ENCODE measurements at regions not wholly inside any gene's neighbourhood (a gene's known extent, or its start where the extent isn't known, plus 50 kb on each side); places are given as distances from the start of the nearest gene placed in this dataset.
"Not testable (repeated sequence)": the region's sequence is repeated elsewhere in the genome, so short reads cannot be mapped to it uniquely, and the experiment has no call there.

DNA sequence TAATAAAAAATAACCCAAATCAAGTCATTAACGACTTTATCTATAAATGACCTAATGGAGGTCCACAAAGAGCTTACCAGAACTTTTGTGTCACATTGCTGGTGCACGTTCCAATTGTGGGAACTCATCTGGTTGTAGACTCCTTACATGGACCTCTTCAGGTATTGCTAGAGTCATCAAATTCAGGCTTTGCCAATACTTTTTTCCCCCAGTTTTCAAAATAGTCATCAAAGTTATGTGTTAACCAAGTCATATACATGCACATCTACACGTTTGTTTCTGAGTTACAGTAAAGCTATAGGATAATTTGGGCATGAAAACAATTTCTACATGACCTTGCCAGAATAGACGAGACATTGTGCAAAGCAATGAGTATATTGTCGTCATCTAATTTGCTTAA is 76.2 kb upstream of the ADAMTS18 start:
- H3K4me3 ChIP-seq, result no peak overlapping the region
- TF ChIP-seq, protein P1, sequence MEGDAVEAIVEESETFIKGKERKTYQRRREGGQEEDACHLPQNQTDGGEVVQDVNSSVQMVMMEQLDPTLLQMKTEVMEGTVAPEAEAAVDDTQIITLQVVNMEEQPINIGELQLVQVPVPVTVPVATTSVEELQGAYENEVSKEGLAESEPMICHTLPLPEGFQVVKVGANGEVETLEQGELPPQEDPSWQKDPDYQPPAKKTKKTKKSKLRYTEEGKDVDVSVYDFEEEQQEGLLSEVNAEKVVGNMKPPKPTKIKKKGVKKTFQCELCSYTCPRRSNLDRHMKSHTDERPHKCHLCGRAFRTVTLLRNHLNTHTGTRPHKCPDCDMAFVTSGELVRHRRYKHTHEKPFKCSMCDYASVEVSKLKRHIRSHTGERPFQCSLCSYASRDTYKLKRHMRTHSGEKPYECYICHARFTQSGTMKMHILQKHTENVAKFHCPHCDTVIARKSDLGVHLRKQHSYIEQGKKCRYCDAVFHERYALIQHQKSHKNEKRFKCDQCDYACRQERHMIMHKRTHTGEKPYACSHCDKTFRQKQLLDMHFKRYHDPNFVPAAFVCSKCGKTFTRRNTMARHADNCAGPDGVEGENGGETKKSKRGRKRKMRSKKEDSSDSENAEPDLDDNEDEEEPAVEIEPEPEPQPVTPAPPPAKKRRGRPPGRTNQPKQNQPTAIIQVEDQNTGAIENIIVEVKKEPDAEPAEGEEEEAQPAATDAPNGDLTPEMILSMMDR (IDR thresholded peaks at IDR 0.05), result no peak
- no peak for TF ChIP-seq POLR2A (IDR thresholded peaks at IDR 0.05)
- 39 to 50% methylated on average over 5 of the region's 5 CpGs for WGBS, 2 donors
- H3K36me3 ChIP-seq (replicated peaks in 1 of 2; ENCODE audit: insufficient read depth in 1 of 2, low read depth in 2 of 2), result no peaks in the 10 kb centered on the region
- no peak overlapping the region for H3K27ac ChIP-seq
- H3K9me3 ChIP-seq, result no peaks in the 10 kb centered on the region
- intact Hi-C loops (cut with DNase I), result no loop called here
- H3K27me3 ChIP-seq, result no peaks in the 10 kb centered on the region
- no peaks in the 10 kb centered on the region for H3K4me1 ChIP-seq
- DNase-seq, result no peak
- ATAC-seq, result no peak

DNA sequence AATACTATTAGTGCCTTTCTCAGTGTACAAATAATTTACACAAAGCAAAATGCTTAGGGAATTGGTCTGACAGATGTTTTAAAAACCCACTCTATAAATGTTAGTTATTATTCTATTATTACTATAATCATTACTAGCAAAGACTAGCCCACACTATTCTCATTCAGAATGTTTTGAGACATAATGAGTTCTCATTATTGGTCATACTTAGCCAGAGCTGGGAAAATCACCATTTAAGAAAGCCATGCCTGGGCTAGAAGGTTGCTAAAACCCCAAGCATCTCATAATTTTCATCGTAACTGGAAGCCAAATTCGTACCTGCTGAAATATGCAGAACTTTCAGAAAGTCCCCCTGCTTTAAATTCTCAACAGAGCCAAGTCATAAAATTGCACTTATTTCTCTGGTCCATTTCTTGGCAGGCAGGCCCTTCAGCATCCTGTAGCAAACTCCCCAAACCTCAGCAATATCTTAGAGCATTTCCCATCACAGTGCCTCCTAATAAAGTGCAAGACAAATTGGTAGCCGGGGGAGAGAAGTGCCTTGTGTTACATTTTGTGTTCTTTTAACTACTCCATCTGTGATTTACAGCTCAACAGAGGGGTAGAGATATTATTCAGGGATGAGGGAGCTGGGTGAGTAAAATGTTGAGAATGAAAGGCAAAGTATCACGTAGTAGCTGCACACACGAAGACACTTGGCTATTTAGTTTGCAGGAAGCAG is 79.8 kb upstream of the ADAMTS18 start:
- Histone ChIP-seq H3K27me3 (no peaks in the 10 kb centered on the region), H3K4me1 (no peaks in the 10 kb centered on the region), H3K4me3 (no peak overlapping the region), H3K9me3 (no peaks in the 10 kb centered on the region), H3K36me3 (replicated peaks in 1 of 2; ENCODE audit: insufficient read depth in 1 of 2, low read depth in 2 of 2) (no peaks in the 10 kb centered on the region), H3K27ac (no peak overlapping the region)
- ATAC-seq (no peak), DNase-seq (no peak)
- TF ChIP-seq, protein P1 (IDR thresholded peaks at IDR 0.05), result no peak
- no peak for TF ChIP-seq POLR2A (IDR thresholded peaks at IDR 0.05)
- 56 to 58% methylated on average over 5 of the region's 5 CpGs for WGBS, 2 donors
- intact Hi-C loops (cut with DNase I), result no loop called here

DNA sequence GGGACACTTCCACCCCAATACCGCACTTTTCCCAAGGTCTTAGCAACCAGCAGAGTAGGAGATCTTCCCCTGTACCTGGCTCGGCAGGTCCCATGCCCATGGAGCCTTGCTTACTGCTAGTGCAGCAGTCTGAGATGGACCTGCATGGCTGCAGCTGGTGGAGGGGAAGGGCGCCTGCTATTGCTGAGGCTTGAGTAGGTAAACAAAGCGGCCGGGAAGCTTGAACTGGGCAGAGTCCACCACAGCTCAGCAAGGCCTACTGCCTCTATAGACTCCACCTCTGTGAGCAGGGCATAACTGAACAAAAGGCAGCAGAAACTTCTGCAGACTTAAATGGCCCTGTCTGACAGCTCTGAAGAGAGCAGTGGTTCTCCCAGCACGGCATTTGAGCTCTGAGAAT is 90.4 kb upstream of the ADAMTS18 start:
- H3K4me1 ChIP-seq; ATAC-seq; intact Hi-C loops (cut with DNase I); H3K9me3 ChIP-seq; H3K4me3 ChIP-seq; H3K27me3 ChIP-seq; DNase-seq; H3K27ac ChIP-seq; H3K36me3 ChIP-seq (replicated peaks in 1 of 2; ENCODE audit: insufficient read depth in 1 of 2, low read depth in 2 of 2): not testable (repeated sequence)
- WGBS, 2 donors, result 36 to 74% methylated on average over 6 of the region's 6 CpGs

DNA sequence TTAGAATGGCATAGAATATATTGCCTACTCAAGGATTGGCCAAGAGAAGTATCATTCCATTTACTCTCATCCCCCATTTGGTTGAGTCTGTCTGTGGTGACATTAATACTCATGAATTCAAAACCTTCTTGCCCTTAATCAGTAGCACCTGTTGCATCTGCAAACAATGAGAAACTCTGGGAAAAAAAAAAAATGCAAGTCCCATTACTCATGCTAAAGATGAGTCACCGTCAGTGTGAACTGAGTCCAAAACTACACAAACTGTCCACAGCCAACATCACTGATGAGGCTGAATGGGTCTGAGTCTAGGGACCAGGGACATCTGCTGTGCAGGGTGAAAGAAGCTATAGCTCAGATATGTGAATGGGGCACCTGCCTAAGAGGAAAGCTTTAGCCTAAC is 96.9 kb upstream of the ADAMTS18 start:
- ATAC-seq (no peak), DNase-seq (no peak)
- H3K27me3 ChIP-seq, result no peaks in the 10 kb centered on the region
- TF ChIP-seq POLR2A (IDR thresholded peaks at IDR 0.05), result no peak
- TF ChIP-seq, protein P1 (IDR thresholded peaks at IDR 0.05), result no peak
- no peaks in the 10 kb centered on the region for H3K4me1 ChIP-seq
- no peaks in the 10 kb centered on the region for H3K9me3 ChIP-seq
- WGBS, 2 donors, result 40 to 44% methylated on average over 1 of the region's 1 CpG
- intact Hi-C loops (cut with DNase I), result no loop called here
- H3K4me3 ChIP-seq, result no peak overlapping the region
- H3K27ac ChIP-seq, result no peak overlapping the region
- H3K36me3 ChIP-seq (replicated peaks in 1 of 2; ENCODE audit: insufficient read depth in 1 of 2, low read depth in 2 of 2), result no peaks in the 10 kb centered on the region

DNA sequence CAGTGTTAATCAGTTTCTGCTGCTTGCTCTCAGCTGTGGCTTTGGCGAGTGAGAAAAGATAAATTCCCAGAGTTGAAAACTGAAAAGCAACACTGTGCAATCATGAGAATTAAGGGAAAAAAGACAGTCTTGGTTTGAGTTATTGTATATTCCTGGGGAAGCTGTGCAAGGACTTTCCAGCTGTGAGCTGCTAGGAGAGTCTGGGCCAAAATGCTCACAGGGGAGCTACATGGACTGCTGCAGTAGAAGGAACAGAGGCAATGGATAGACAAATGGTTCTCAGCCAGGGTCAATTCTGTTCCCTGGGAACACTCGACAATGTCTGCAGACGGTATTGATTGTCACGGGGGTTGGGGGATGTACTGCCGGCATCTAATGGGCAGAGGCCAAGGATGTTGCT is 102.0 kb upstream of the ADAMTS18 start:
- ATAC-seq (no peak), DNase-seq (no peak)
- 26 to 29% methylated on average over 5 of the region's 5 CpGs for WGBS, 2 donors
- Histone ChIP-seq H3K27me3 (no peaks in the 10 kb centered on the region), H3K4me3 (no peak overlapping the region), H3K27ac (no peak overlapping the region), H3K9me3 (no peaks in the 10 kb centered on the region), H3K36me3 (replicated peaks in 1 of 2; ENCODE audit: insufficient read depth in 1 of 2, low read depth in 2 of 2) (no peaks in the 10 kb centered on the region), H3K4me1 (no peaks in the 10 kb centered on the region)
- no peak for TF ChIP-seq POLR2A (IDR thresholded peaks at IDR 0.05)
- TF ChIP-seq, protein P1 (IDR thresholded peaks at IDR 0.05), result no peak
- intact Hi-C loops (cut with DNase I), result no loop called here
